H1 (cell line): ENCODE measurements at regions not wholly inside any gene's neighbourhood (a gene's known extent, or its start where the extent isn't known, plus 50 kb on each side); places are given as distances from the start of the nearest gene placed in this dataset.

Source experiments
- CTCF ChIA-PET: fragments of 300-600 bp; sonication (Branson Sonifier 250); formaldehyde crosslinking; loops from one replicate; lab custom pipeline; 2021; ENCODE audit not compliant: partially characterized antibody; lab: Charles Lee
- POLR2A ChIA-PET: fragments of 300-600 bp; sonication (Branson Sonifier 250); formaldehyde crosslinking; loops from one replicate; lab custom pipeline; 2021; ENCODE audit warnings: inconsistent platforms; ENCODE audit not compliant: partially characterized antibody; lab: Charles Lee
- DNase-seq, 2 experiments: peaks; one replicate each; pipeline versions ENCODE4 v3.0.0 to v3.0.0-alpha.2; 2010 to 2022; ENCODE audit warnings: low spot score in 2 of 2, low read depth in 1 of 2, mixed read lengths in 1 of 2
- FAIRE-seq: peaks from 2 replicates; lab custom pipeline; 2011; peaks lifted over from hg19 to GRCh38; lab: Jason Lieb, UNC
- H2AFZ ChIP-seq: 2 replicates; pipeline ENCODE4 v1.8.1; 2012; ENCODE audit warnings: low read length, inconsistent platforms
- H2AK5ac ChIP-seq: 2 replicates; pipeline ENCODE4 v1.6.1; 2013; ENCODE audit warnings: low read depth, low read length
- H2BK120ac ChIP-seq: replicated peaks from 2 replicates; pipeline ENCODE3; 2013; ENCODE audit warnings: low read depth, low read length, inconsistent platforms
- H2BK12ac ChIP-seq: 2 replicates; pipeline ENCODE4 v1.6.1; 2013; ENCODE audit warnings: low read depth, low read length
- H2BK15ac ChIP-seq: 2 replicates; pipeline ENCODE4 v1.6.1; 2013; ENCODE audit warnings: low read length
- H2BK20ac ChIP-seq: 2 replicates; pipeline ENCODE4 v1.6.1; 2013; ENCODE audit warnings: low read length
- H2BK5ac ChIP-seq: 2 replicates; pipeline ENCODE4 v1.6.1; 2013; ENCODE audit warnings: low read depth, low read length
- H3K14ac ChIP-seq: 2 replicates; pipeline ENCODE4 v1.6.1; 2013; ENCODE audit warnings: inconsistent platforms; ENCODE audit not compliant: insufficient read length
- H3K18ac ChIP-seq: 2 replicates; pipeline ENCODE4 v1.6.1; 2013; ENCODE audit warnings: low read length; ENCODE audit errors: extremely low read depth
- H3K23ac ChIP-seq: 2 replicates; pipeline ENCODE4 v1.6.1; 2013; ENCODE audit warnings: inconsistent platforms; ENCODE audit not compliant: insufficient read length
- H3K23me2 ChIP-seq: 2 replicates; pipeline ENCODE4 v1.6.1; 2013; ENCODE audit warnings: low read depth, low read length
- H3K27ac ChIP-seq: 2 replicates; pipeline ENCODE4 v1.6.1; 2011; ENCODE audit warnings: low read depth, low read length, inconsistent platforms
- H3K27me3 ChIP-seq, 4 experiments: replicated peaks in 1 of 4; 1 replicate in 1 of 4; 2 replicates in 3 of 4; pipeline versions ENCODE4 v1.6.1 to v1.8.1; 2011 to 2013; ENCODE audit warnings: low read length in 3 of 4, mild to moderate bottlenecking in 3 of 4, inconsistent platforms in 2 of 4, mixed read lengths in 2 of 4, moderate library complexity in 1 of 4; ENCODE audit not compliant: control insufficient read depth in 3 of 4, insufficient read depth in 3 of 4; ENCODE audit errors: extremely low read depth in 1 of 4
- H3K36me3 ChIP-seq, 4 experiments: 2 replicates each; pipeline versions ENCODE4 v1.6.1 to v1.8.1; 2011 to 2013; ENCODE audit warnings: mild to moderate bottlenecking in 4 of 4, low read length in 3 of 4, moderate library complexity in 2 of 4, control low read depth in 1 of 4, inconsistent platforms in 1 of 4; ENCODE audit not compliant: insufficient read depth in 4 of 4, control insufficient read depth in 2 of 4
- H3K4ac ChIP-seq: replicated peaks from 2 replicates; pipeline ENCODE3; 2013; ENCODE audit warnings: low read length, low read depth, mixed read lengths, inconsistent platforms; ENCODE audit not compliant: insufficient read length
- H3K4me1 ChIP-seq, 4 experiments: replicated peaks in 1 of 4; 1 replicate in 1 of 4; 2 replicates in 3 of 4; pipeline versions ENCODE4 v1.6.1 to v1.8.1; 2011 to 2013; ENCODE audit warnings: low read length in 3 of 4, inconsistent platforms in 2 of 4, mixed read lengths in 1 of 4; ENCODE audit not compliant: insufficient read depth in 4 of 4, control insufficient read depth in 3 of 4
- H3K4me2 ChIP-seq, 2 experiments: 2 replicates each; pipeline versions ENCODE4 v1.6.1 to v1.8.1; 2011 to 2013; ENCODE audit warnings: low read depth in 2 of 2, low read length in 2 of 2, control low read depth in 1 of 2, inconsistent platforms in 1 of 2, mild to moderate bottlenecking in 1 of 2; ENCODE audit not compliant: insufficient read depth in 1 of 2
- H3K4me3 ChIP-seq, 4 experiments: fragments of 200-600, 300-600 bp in 1 of 4; sonication (generic), shearing (Covaris generic), sonication (Bioruptor Twin) in 1 of 4; 2 replicates each; pipeline versions ENCODE4 v1.5.1 to v1.8.1; 2011 to 2016; ENCODE audit warnings: low read length in 4 of 4, low read depth in 3 of 4, control low read depth in 2 of 4, inconsistent platforms in 2 of 4, mild to moderate bottlenecking in 2 of 4, mixed read lengths in 1 of 4, moderate library complexity in 1 of 4; ENCODE audit not compliant: insufficient read depth in 2 of 4; ENCODE audit errors: extremely low read depth in 1 of 4
- H3K56ac ChIP-seq: replicated peaks from 2 replicates; pipeline ENCODE3; 2013; ENCODE audit warnings: low read depth, mild to moderate bottlenecking, mixed read lengths, low read length, inconsistent platforms; ENCODE audit not compliant: insufficient read length
- H3K79me1 ChIP-seq: 2 replicates; pipeline ENCODE4 v1.6.1; 2013; ENCODE audit warnings: low read depth, low read length, control low read depth
- H3K79me2 ChIP-seq, 2 experiments: 2 replicates each; pipeline versions ENCODE4 v1.6.1 to v1.8.1; 2012 to 2013; ENCODE audit warnings: low read length in 2 of 2, mild to moderate bottlenecking in 2 of 2, inconsistent platforms in 1 of 2; ENCODE audit not compliant: insufficient read depth in 2 of 2, control insufficient read depth in 1 of 2
- H3K9ac ChIP-seq, 4 experiments: replicated peaks in 1 of 4; 1 replicate in 1 of 4; 2 replicates in 3 of 4; pipeline versions ENCODE4 v1.6.1 to v1.8.1; 2011 to 2013; ENCODE audit warnings: low read depth in 3 of 4, low read length in 3 of 4, control low read depth in 2 of 4, mild to moderate bottlenecking in 2 of 4, moderate library complexity in 2 of 4, inconsistent platforms in 1 of 4; ENCODE audit errors: extremely low read depth in 1 of 4
- H3K9me3 ChIP-seq, 2 experiments: 2 replicates each; pipeline versions ENCODE4 v1.6.1 to v1.8.1; 2012 to 2013; ENCODE audit warnings: mild to moderate bottlenecking in 2 of 2, moderate library complexity in 2 of 2, control low read depth in 1 of 2, inconsistent platforms in 1 of 2, low read depth in 1 of 2, low read length in 1 of 2, mixed read lengths in 1 of 2; ENCODE audit not compliant: insufficient read depth in 2 of 2
- H4K20me1 ChIP-seq, 2 experiments: replicated peaks in 1 of 2; 2 replicates each; pipeline versions ENCODE3 to v1.8.1; 2011 to 2013; ENCODE audit warnings: inconsistent platforms in 2 of 2, low read length in 2 of 2, mild to moderate bottlenecking in 1 of 2; ENCODE audit not compliant: insufficient read depth in 2 of 2, control insufficient read depth in 1 of 2
- H4K5ac ChIP-seq: 2 replicates; pipeline ENCODE4 v1.6.1; 2013; ENCODE audit warnings: low read length, low read depth, mixed read lengths, inconsistent platforms; ENCODE audit not compliant: insufficient read length
- H4K8ac ChIP-seq: 2 replicates; pipeline ENCODE4 v1.8.0; 2013; ENCODE audit warnings: mild to moderate bottlenecking, moderate library complexity, low read length, inconsistent platforms; ENCODE audit not compliant: insufficient read depth; ENCODE audit errors: extremely low read depth
- H4K91ac ChIP-seq: replicated peaks from 2 replicates; pipeline ENCODE3; 2013; ENCODE audit warnings: low read length, mixed read lengths, inconsistent platforms; ENCODE audit not compliant: insufficient read length
- ASH2L ChIP-seq: fragments of 200-600, 300-600 bp; sonication (generic); IDR thresholded peaks from one replicate; pipeline ENCODE4 v1.7.1; 2017; ENCODE audit warnings: low read length
- BRCA1 ChIP-seq: IDR thresholded peaks from 2 replicates; pipeline ENCODE4 v1.6.1; 2012; ENCODE audit warnings: low read depth, low read length, improper control_type of control experiment
- CEBPB ChIP-seq: IDR thresholded peaks from 2 replicates; pipeline ENCODE4 v1.6.1; 2012; ENCODE audit warnings: low read depth, low read length
- CHD1 ChIP-seq: IDR thresholded peaks from 2 replicates; pipeline ENCODE4 v1.6.1; 2012; ENCODE audit warnings: low read depth, low read length, improper control_type of control experiment
- EGR1 ChIP-seq: IDR thresholded peaks from 2 replicates; pipeline ENCODE4 v1.6.1; 2011; ENCODE audit warnings: low read depth, low read length, borderline replicate concordance
- EP300 ChIP-seq, 2 experiments: IDR thresholded peaks; 1 replicate in 1 of 2; 2 replicates in 1 of 2; pipeline ENCODE4 v1.6.1; 2011 to 2012; ENCODE audit warnings: low read depth in 2 of 2, low read length in 2 of 2, mild to moderate bottlenecking in 2 of 2, borderline replicate concordance in 1 of 2, inconsistent platforms in 1 of 2, moderate library complexity in 1 of 2
- GABPA ChIP-seq: IDR thresholded peaks from 2 replicates; pipeline ENCODE4 v1.6.1; 2011; ENCODE audit warnings: mild to moderate bottlenecking, low read length, moderate library complexity, borderline replicate concordance; ENCODE audit not compliant: insufficient read depth
- NRF1 ChIP-seq: IDR thresholded peaks from 2 replicates; pipeline ENCODE4 v1.6.1; 2011; ENCODE audit warnings: mild to moderate bottlenecking, low read depth, low read length, improper control_type of control experiment
- POLR2A ChIP-seq, 2 experiments: IDR thresholded peaks; 1 replicate in 1 of 2; 2 replicates in 1 of 2; pipeline ENCODE4 v1.6.1; 2011; ENCODE audit warnings: low read depth in 2 of 2, low read length in 2 of 2, mild to moderate bottlenecking in 2 of 2; ENCODE audit errors: control extremely low read depth in 1 of 2
- POLR2AphosphoS5 ChIP-seq: IDR thresholded peaks from 2 replicates; pipeline ENCODE4 v1.6.1; 2011; ENCODE audit warnings: low read depth, low read length
- RBBP5 ChIP-seq: IDR thresholded peaks from 2 replicates; pipeline ENCODE4 v1.7.1; 2012; ENCODE audit warnings: low read depth, mild to moderate bottlenecking, inconsistent platforms, low read length, moderate library complexity, borderline replicate concordance
- SIX5 ChIP-seq: IDR thresholded peaks from 2 replicates; pipeline ENCODE4 v1.6.1; 2011; ENCODE audit warnings: mild to moderate bottlenecking, low read depth, low read length
- SP4 ChIP-seq: IDR thresholded peaks from 2 replicates; pipeline ENCODE4 v1.6.1; 2012; ENCODE audit warnings: low read length, inconsistent platforms
- WGBS, 2 experiments: shearing (Covaris generic) in 1 of 2; methylation state at CpG; one replicate each; pipeline versions ENCODE4 v1.1.6 to v1.1.7; 2013 to 2015; ENCODE audit warnings: low lambda C conversion rate in 2 of 2, mixed read lengths in 2 of 2, inconsistent platforms in 1 of 2, low coverage in 1 of 2, missing lambda C conversion rate in 1 of 2; ENCODE audit not compliant: insufficient replicate concordance in 2 of 2, insufficient coverage in 1 of 2, insufficient read length in 1 of 2; ENCODE audit errors: extremely low coverage in 1 of 2, missing lambda C conversion rate in 1 of 2; 5-methylcytosine and 5-hydroxymethylcytosine counted together
- TF ChIP-seq, protein P1 (sequence below): IDR thresholded peaks from 2 replicates; pipeline ENCODE4 v1.6.1; 2011; ENCODE audit warnings: low read depth, mild to moderate bottlenecking, low read length; ENCODE audit not compliant: insufficient read depth
- TF ChIP-seq, protein P2 (sequence below): IDR thresholded peaks from 2 replicates; pipeline ENCODE4 v1.6.1; 2012; ENCODE audit warnings: inconsistent platforms

DNA sequence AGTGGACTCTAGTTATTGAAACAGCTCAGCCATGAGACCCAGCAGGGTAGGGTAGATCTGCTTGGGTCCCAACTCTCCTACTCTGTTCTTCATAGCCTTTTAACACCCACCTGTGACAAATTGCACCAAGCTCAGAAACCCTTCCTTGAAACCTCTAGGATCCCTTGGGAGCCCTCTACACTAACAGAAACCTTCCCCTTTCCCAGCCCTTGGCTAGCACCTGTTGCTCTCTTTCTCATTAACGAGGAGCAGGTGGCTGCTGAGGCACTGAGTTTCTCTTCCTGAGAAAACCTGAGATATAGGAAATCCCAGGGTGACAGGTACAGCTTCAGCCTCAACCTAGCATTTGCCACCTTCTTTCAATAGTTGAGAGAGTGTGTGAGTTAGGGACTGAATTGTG lies 88.3 kb upstream of the CLSTN2 start:
- WGBS, 2 experiments, result 79% methylated on average over 1 of the region's 1 CpG; no CpG with 5 or more reads in 1 of the 2 experiments

More for the DNA sequence above, 88.3 kb upstream of the CLSTN2 start:
- Histone ChIP-seq H2BK120ac (no peak overlapping the region), H3K4ac (no peak overlapping the region), H3K56ac (no peak overlapping the region), H3K27me3 (no peaks in the 10 kb centered on the region), H3K79me1 (no peaks in the 10 kb centered on the region), H3K23me2 (no peaks in the 10 kb centered on the region), H2BK15ac (no peak overlapping the region), H3K79me2 (no peaks in the 10 kb centered on the region), H2BK5ac (no peak overlapping the region), H3K27ac (no peak overlapping the region), H2BK12ac (no peak overlapping the region), H4K8ac (no peak overlapping the region), H3K9ac (no peak overlapping the region), H3K4me2 (no peak overlapping the region), H4K20me1 (no peaks in the 10 kb centered on the region), H3K9me3 (0 out of 4 replicates have a peak, but pooled peaks cover 0 to 3% of the 10 kb centered on the region in 2 experiments), H3K23ac (no peak overlapping the region), H4K5ac (no peak overlapping the region), H3K14ac (no peak overlapping the region), H2AFZ (no peak overlapping the region), H2AK5ac (no peak overlapping the region), H3K18ac (no peak overlapping the region), H3K36me3 (no peaks in the 10 kb centered on the region), H3K4me1 (0 out of 7 replicates have a peak, but pooled peaks cover 0 to 2% (median 0%) of the 10 kb centered on the region in 4 experiments), H2BK20ac (no peak overlapping the region), H4K91ac (no peak overlapping the region), H3K4me3 (no peak overlapping the region)
- DNase-seq, result no peak
- ChIA-PET POLR2A (no interaction called here), CTCF (interaction anchor here (1.1 kb wide), 1 partner anchor 129 kb away, joined by 3 read pairs; no protein-coding TSS in a partner anchor)
- TF ChIP-seq SIX5 (no peak), CHD1 (no peak), POLR2AphosphoS5 (no peak), NRF1 (no peak), RBBP5 (no peak), ASH2L (no peak), GABPA (no peak), SP4 (no peak), EGR1 (no peak), BRCA1 (no peak), POLR2A (IDR thresholded peaks at IDR 0.05; ENCODE audit: control extremely low read depth in 1 of 2, low read depth in 2 of 2, low read length in 2 of 2) (no peak), CEBPB (no peak), EP300 (IDR thresholded peaks at IDR 0.05; ENCODE audit: borderline replicate concordance in 1 of 2, low read depth in 2 of 2, low read length in 2 of 2) (no peak)
- TF ChIP-seq, protein P1, sequence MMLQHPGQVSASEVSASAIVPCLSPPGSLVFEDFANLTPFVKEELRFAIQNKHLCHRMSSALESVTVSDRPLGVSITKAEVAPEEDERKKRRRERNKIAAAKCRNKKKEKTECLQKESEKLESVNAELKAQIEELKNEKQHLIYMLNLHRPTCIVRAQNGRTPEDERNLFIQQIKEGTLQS, result no peak
- TF ChIP-seq, protein P2, sequence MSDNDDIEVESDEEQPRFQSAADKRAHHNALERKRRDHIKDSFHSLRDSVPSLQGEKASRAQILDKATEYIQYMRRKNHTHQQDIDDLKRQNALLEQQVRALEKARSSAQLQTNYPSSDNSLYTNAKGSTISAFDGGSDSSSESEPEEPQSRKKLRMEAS, result no peak
- FAIRE-seq, result no peak
